HepG2 (cell line): ENCODE measurements at regions not wholly inside any gene's neighbourhood (a gene's known extent, or its start where the extent isn't known, plus 50 kb on each side); places are given as distances from the start of the nearest gene placed in this dataset.

Experiments used
- ATAC-seq: fragments of 200-7000 bp; cut with Tn5 transposase; 3 replicates; pipeline ENCODE4 v1.9.1; 2020; ENCODE audit warnings: mild to moderate bottlenecking, moderate library complexity
- BruUV-seq: library from RNA; stranded (reverse); fragments of 400-500 nt; replicated peaks from 2 replicates; lab custom pipeline; 2021; lab: Mats Ljungman, UMichigan
- CTCF ChIA-PET: fragments of 300-600 bp; formaldehyde crosslinking; extraction: SDS; loops from one replicate; lab custom pipeline; 2021; ENCODE audit warnings: low total read pairs, inconsistent platforms, low intra/inter-chr PET ratio; lab: Yijun Ruan, JAX
- POLR2A ChIA-PET: fragments of 350-600 bp; sonication (Branson Sonifier 250); formaldehyde crosslinking; loops from one replicate; lab custom pipeline; 2020; ENCODE audit warnings: antibody characterized with exemption, inconsistent platforms; lab: Yijun Ruan, JAX
- DNase-seq: peaks from one replicate; pipeline ENCODE4 v3.0.0-alpha.2; 2015; ENCODE audit warnings: low spot score
- FAIRE-seq: peaks from 3 replicates; lab custom pipeline; 2011; peaks lifted over from hg19 to GRCh38; lab: Jason Lieb, UNC
- H2AFZ ChIP-seq: one replicate; pipeline ENCODE4 v1.6.1; 2011; ENCODE audit warnings: low read length, inconsistent platforms
- H3K27ac ChIP-seq: fragments of 300-600 bp; 3 replicates; pipeline ENCODE4 v1.8.0; 2011; ENCODE audit warnings: mixed run types, mild to moderate bottlenecking, mixed read lengths, low read length, inconsistent platforms; ENCODE audit not compliant: insufficient read depth; ENCODE audit errors: extremely low read length
- H3K27me3 ChIP-seq, 2 experiments: fragments of 200-600 bp in 1 of 2; 2 replicates in 1 of 2; 3 replicates in 1 of 2; pipeline versions ENCODE4 v1.6.0 to v1.8.0; 2011; ENCODE audit warnings: low read length in 2 of 2, mild to moderate bottlenecking in 2 of 2, moderate library complexity in 2 of 2, inconsistent platforms in 1 of 2; ENCODE audit not compliant: insufficient read depth in 2 of 2, control insufficient read depth in 1 of 2
- H3K36me3 ChIP-seq, 2 experiments: fragments of 200-600 bp in 1 of 2; replicated peaks in 1 of 2; 2 replicates in 1 of 2; 3 replicates in 1 of 2; pipeline versions ENCODE4 v1.5.1 to v1.8.0; 2011; ENCODE audit warnings: low read length in 2 of 2, inconsistent platforms in 1 of 2; ENCODE audit not compliant: insufficient read depth in 2 of 2, control insufficient read depth in 1 of 2
- H3K4me1 ChIP-seq: 2 replicates; pipeline ENCODE4 v1.5.1; 2012; ENCODE audit warnings: low read length, inconsistent platforms; ENCODE audit not compliant: insufficient read depth
- H3K4me2 ChIP-seq: 2 replicates; pipeline ENCODE4 v1.6.0; 2011; ENCODE audit warnings: low read depth, low read length, inconsistent platforms
- H3K4me3 ChIP-seq, 3 experiments: fragments of 200-600 bp in 1 of 3; sonication (generic), shearing (Covaris generic) in 1 of 3; replicated peaks in 1 of 3; 2 replicates each; pipeline ENCODE4 v1.5.1; 2011 to 2016; ENCODE audit warnings: low read length in 3 of 3, inconsistent platforms in 2 of 3, low read depth in 2 of 3, mild to moderate bottlenecking in 2 of 3, control low read depth in 1 of 3, mixed read lengths in 1 of 3; ENCODE audit not compliant: insufficient read depth in 1 of 3
- H3K79me2 ChIP-seq: one replicate; pipeline ENCODE4 v1.6.1; 2011; ENCODE audit warnings: low read length, inconsistent platforms; ENCODE audit not compliant: insufficient read depth
- H3K9ac ChIP-seq: 2 replicates; pipeline ENCODE4 v1.6.0; 2011; ENCODE audit warnings: mild to moderate bottlenecking, low read depth, low read length, inconsistent platforms; ENCODE audit not compliant: insufficient read depth
- H3K9me3 ChIP-seq: 2 replicates; pipeline ENCODE4 v1.5.1; 2012; ENCODE audit warnings: mild to moderate bottlenecking, low read length
- H4K20me1 ChIP-seq: 2 replicates; pipeline ENCODE4 v1.6.0; 2011; ENCODE audit warnings: inconsistent platforms, mild to moderate bottlenecking, low read length, moderate library complexity; ENCODE audit not compliant: insufficient read depth
- NRL ChIP-seq: sonication (generic); formaldehyde crosslinking; IDR thresholded peaks from 2 replicates; pipeline ENCODE4 v1.5.0; 2020; ENCODE audit warnings: missing genetic modification reagents, mild to moderate bottlenecking, moderate library complexity, borderline replicate concordance
- SNAPC2 ChIP-seq: sonication (generic); formaldehyde crosslinking; IDR thresholded peaks from 2 replicates; pipeline ENCODE4 v1.8.1; 2022; ENCODE audit warnings: mild to moderate bottlenecking, missing genetic modification reagents
- SNAPC4 ChIP-seq: sonication (generic); formaldehyde crosslinking; IDR thresholded peaks from 2 replicates; pipeline ENCODE4 v1.4.0; 2020; ENCODE audit warnings: mild to moderate bottlenecking, missing genetic modification reagents
- TAF15 ChIP-seq: fragments of 200-400 bp; formaldehyde crosslinking; IDR thresholded peaks from one replicate; pipeline ENCODE4 v1.6.1; 2018; ENCODE audit warnings: mild to moderate bottlenecking, low read depth, low read length; ENCODE audit not compliant: poor library complexity, severe bottlenecking
- UBTF ChIP-seq: sonication (generic); formaldehyde crosslinking; IDR thresholded peaks from 2 replicates; pipeline ENCODE4 v1.4.0; 2020; ENCODE audit warnings: mild to moderate bottlenecking, missing genetic modification reagents
- ZHX1 ChIP-seq: sonication (generic); formaldehyde crosslinking; IDR thresholded peaks from 2 replicates; pipeline ENCODE4 v1.8.1; 2022; ENCODE audit warnings: low read depth, mild to moderate bottlenecking, missing genetic modification reagents
- ZMAT5 ChIP-seq: sonication (generic); formaldehyde crosslinking; IDR thresholded peaks from 2 replicates; pipeline ENCODE4 v1.5.0; 2020; ENCODE audit warnings: mild to moderate bottlenecking, low read depth, missing genetic modification reagents, borderline replicate concordance
- ZNF431 ChIP-seq: sonication (generic); formaldehyde crosslinking; IDR thresholded peaks from 2 replicates; pipeline ENCODE4 v1.9.0; 2022; ENCODE audit warnings: missing genetic modification reagents, low read depth, mild to moderate bottlenecking, borderline replicate concordance
- ZNF709 ChIP-seq: sonication (generic); formaldehyde crosslinking; IDR thresholded peaks from 2 replicates; pipeline ENCODE4 v1.5.0; 2020; ENCODE audit warnings: mild to moderate bottlenecking, missing genetic modification reagents
- ZUFSP ChIP-seq: sonication (generic); formaldehyde crosslinking; IDR thresholded peaks from 2 replicates; pipeline ENCODE4 v1.9.0; 2021; ENCODE audit warnings: missing genetic modification reagents, mild to moderate bottlenecking, borderline replicate concordance
- WGBS: methylation state at CpG from one replicate; pipeline ENCODE4 v1.1.6; 2017; ENCODE audit warnings: low lambda C conversion rate; 5-methylcytosine and 5-hydroxymethylcytosine counted together
- in situ Hi-C: cut with HindIII; loops from 2 replicates; pipeline ENCODE4 v1.10.0; 2017; ENCODE audit warnings: low pct_unique_long_range_greater_than_20kb; ENCODE audit not compliant: extremely low pct_ligation_motif_present
- intact Hi-C: fragments of 100-400 bp; cut with micrococcal nuclease; formaldehyde crosslinking; loops from one replicate; pipeline ENCODE4 v1.10.0; 2022; ENCODE audit not compliant: unreplicated experiment

GRCh38 chr13:105033999-105034398 is 1501.5 kb downstream of the EFNB2 start:
- H3K36me3 ChIP-seq, result no peaks in the 10 kb centered on the region
- H3K4me2 ChIP-seq, result no peak overlapping the region
- no peak overlapping the region for H2AFZ ChIP-seq
- H3K9me3 ChIP-seq, result peaks cover 55% of the 10 kb centered on the region
- POLR2A ChIA-PET, result no interaction called here
- CTCF ChIA-PET, result no interaction called here
- H3K79me2 ChIP-seq, result no peaks in the 10 kb centered on the region
- WGBS, result no CpG with 5 or more reads among the region's 2 CpGs
- in situ Hi-C loops, result no loop called here
- no peak overlapping the region for H3K9ac ChIP-seq
- H3K4me1 ChIP-seq, result no peaks in the 10 kb centered on the region
- DNase-seq (no peak), FAIRE-seq (no peak), ATAC-seq (no peak)
- no TSS peak for BruUV-seq
- intact Hi-C loops, result loop anchor here (5.0 kb wide), 1 partner anchor 1592 kb away; no protein-coding TSS in a partner anchor
- H3K27ac ChIP-seq, result no peak overlapping the region
- H3K27me3 ChIP-seq, result no peaks in the 10 kb centered on the region
- no peak overlapping the region for H3K4me3 ChIP-seq
- no peaks in the 10 kb centered on the region for H4K20me1 ChIP-seq
- TF ChIP-seq SNAPC2 (CRISPR knock-in tag) (no peak), TAF15 (no peak), UBTF (CRISPR knock-in tag) (no peak), ZUFSP (no peak), ZNF709 (no peak), SNAPC4 (CRISPR knock-in tag) (no peak), ZMAT5 (no peak), ZNF431 (no peak), NRL (CRISPR knock-in tag) (no peak), ZHX1 (CRISPR knock-in tag) (no peak)
